HepG2 (cell line): ENCODE measurements at regions not wholly inside any gene's neighbourhood (a gene's known extent, or its start where the extent isn't known, plus 50 kb on each side); places are given as distances from the start of the nearest gene placed in this dataset.

Experiments
- ATAC-seq: fragments of 200-7000 bp; cut with Tn5 transposase; 3 replicates; pipeline ENCODE4 v1.9.1; 2020; ENCODE audit warnings: mild to moderate bottlenecking, moderate library complexity
- BruUV-seq: library from RNA; stranded (reverse); fragments of 400-500 nt; replicated peaks from 2 replicates; lab custom pipeline; 2021; lab: Mats Ljungman, UMichigan
- CTCF ChIA-PET: fragments of 300-600 bp; formaldehyde crosslinking; extraction: SDS; loops from one replicate; lab custom pipeline; 2021; ENCODE audit warnings: low total read pairs, inconsistent platforms, low intra/inter-chr PET ratio; lab: Yijun Ruan, JAX
- POLR2A ChIA-PET: fragments of 350-600 bp; sonication (Branson Sonifier 250); formaldehyde crosslinking; loops from one replicate; lab custom pipeline; 2020; ENCODE audit warnings: antibody characterized with exemption, inconsistent platforms; lab: Yijun Ruan, JAX
- DNase-seq: peaks from one replicate; pipeline ENCODE4 v3.0.0-alpha.2; 2015; ENCODE audit warnings: low spot score
- FAIRE-seq: peaks from 3 replicates; lab custom pipeline; 2011; peaks lifted over from hg19 to GRCh38; lab: Jason Lieb, UNC
- H2AFZ ChIP-seq: one replicate; pipeline ENCODE4 v1.6.1; 2011; ENCODE audit warnings: low read length, inconsistent platforms
- H3K27ac ChIP-seq: fragments of 300-600 bp; 3 replicates; pipeline ENCODE4 v1.8.0; 2011; ENCODE audit warnings: mixed run types, mild to moderate bottlenecking, mixed read lengths, low read length, inconsistent platforms; ENCODE audit not compliant: insufficient read depth; ENCODE audit errors: extremely low read length
- H3K27me3 ChIP-seq, 2 experiments: fragments of 200-600 bp in 1 of 2; 2 replicates in 1 of 2; 3 replicates in 1 of 2; pipeline versions ENCODE4 v1.6.0 to v1.8.0; 2011; ENCODE audit warnings: low read length in 2 of 2, mild to moderate bottlenecking in 2 of 2, moderate library complexity in 2 of 2, inconsistent platforms in 1 of 2; ENCODE audit not compliant: insufficient read depth in 2 of 2, control insufficient read depth in 1 of 2
- H3K36me3 ChIP-seq, 2 experiments: fragments of 200-600 bp in 1 of 2; replicated peaks in 1 of 2; 2 replicates in 1 of 2; 3 replicates in 1 of 2; pipeline versions ENCODE4 v1.5.1 to v1.8.0; 2011; ENCODE audit warnings: low read length in 2 of 2, inconsistent platforms in 1 of 2; ENCODE audit not compliant: insufficient read depth in 2 of 2, control insufficient read depth in 1 of 2
- H3K4me1 ChIP-seq: 2 replicates; pipeline ENCODE4 v1.5.1; 2012; ENCODE audit warnings: low read length, inconsistent platforms; ENCODE audit not compliant: insufficient read depth
- H3K4me2 ChIP-seq: 2 replicates; pipeline ENCODE4 v1.6.0; 2011; ENCODE audit warnings: low read depth, low read length, inconsistent platforms
- H3K4me3 ChIP-seq, 3 experiments: fragments of 200-600 bp in 1 of 3; sonication (generic), shearing (Covaris generic) in 1 of 3; replicated peaks in 1 of 3; 2 replicates each; pipeline ENCODE4 v1.5.1; 2011 to 2016; ENCODE audit warnings: low read length in 3 of 3, inconsistent platforms in 2 of 3, low read depth in 2 of 3, mild to moderate bottlenecking in 2 of 3, control low read depth in 1 of 3, mixed read lengths in 1 of 3; ENCODE audit not compliant: insufficient read depth in 1 of 3
- H3K79me2 ChIP-seq: one replicate; pipeline ENCODE4 v1.6.1; 2011; ENCODE audit warnings: low read length, inconsistent platforms; ENCODE audit not compliant: insufficient read depth
- H3K9ac ChIP-seq: 2 replicates; pipeline ENCODE4 v1.6.0; 2011; ENCODE audit warnings: mild to moderate bottlenecking, low read depth, low read length, inconsistent platforms; ENCODE audit not compliant: insufficient read depth
- H3K9me3 ChIP-seq: 2 replicates; pipeline ENCODE4 v1.5.1; 2012; ENCODE audit warnings: mild to moderate bottlenecking, low read length
- H4K20me1 ChIP-seq: 2 replicates; pipeline ENCODE4 v1.6.0; 2011; ENCODE audit warnings: inconsistent platforms, mild to moderate bottlenecking, low read length, moderate library complexity; ENCODE audit not compliant: insufficient read depth
- ATF7 ChIP-seq, 2 experiments: fragments of 450-650 bp in 1 of 2; sonication (generic) in 1 of 2; formaldehyde crosslinking in 1 of 2; IDR thresholded peaks; 2 replicates each; pipeline versions ENCODE4 v1.4.0 to v1.6.1; 2016 to 2020; ENCODE audit warnings: antibody characterized with exemption in 1 of 2, mild to moderate bottlenecking in 1 of 2, missing genetic modification reagents in 1 of 2
- ELF4 ChIP-seq: sonication (generic); formaldehyde crosslinking; IDR thresholded peaks from 2 replicates; pipeline ENCODE4 v1.5.0; 2020; ENCODE audit warnings: missing genetic modification reagents, mild to moderate bottlenecking, moderate library complexity, borderline replicate concordance
- ZNF282 ChIP-seq: fragments of 450-650 bp; IDR thresholded peaks from 2 replicates; pipeline ENCODE4 v1.6.1; 2018; ENCODE audit not compliant: partially characterized antibody
- ZNF577 ChIP-seq: sonication (generic); formaldehyde crosslinking; IDR thresholded peaks from 2 replicates; pipeline ENCODE4 v1.4.0; 2020; ENCODE audit warnings: mild to moderate bottlenecking, low read depth, missing genetic modification reagents, borderline replicate concordance
- WGBS: methylation state at CpG from one replicate; pipeline ENCODE4 v1.1.6; 2017; ENCODE audit warnings: low lambda C conversion rate; 5-methylcytosine and 5-hydroxymethylcytosine counted together
- in situ Hi-C: cut with HindIII; loops from 2 replicates; pipeline ENCODE4 v1.10.0; 2017; ENCODE audit warnings: low pct_unique_long_range_greater_than_20kb; ENCODE audit not compliant: extremely low pct_ligation_motif_present
- intact Hi-C: fragments of 100-400 bp; cut with micrococcal nuclease; formaldehyde crosslinking; loops from one replicate; pipeline ENCODE4 v1.10.0; 2022; ENCODE audit not compliant: unreplicated experiment
- TF ChIP-seq, protein P1 (sequence below): sonication (generic); formaldehyde crosslinking; IDR thresholded peaks from 2 replicates; pipeline ENCODE4 v1.9.0; 2021; ENCODE audit warnings: missing genetic modification reagents, borderline replicate concordance
- TF ChIP-seq, protein P2 (sequence below): sonication (generic); formaldehyde crosslinking; conservative IDR thresholded peaks from 2 replicates; pipeline ENCODE4 v1.4.0; 2020; ENCODE audit warnings: missing genetic modification reagents
- TF ChIP-seq, protein P3 (sequence below): sonication (generic); formaldehyde crosslinking; IDR thresholded peaks from 2 replicates; pipeline ENCODE4 v1.4.0; 2020; ENCODE audit warnings: missing genetic modification reagents

DNA sequence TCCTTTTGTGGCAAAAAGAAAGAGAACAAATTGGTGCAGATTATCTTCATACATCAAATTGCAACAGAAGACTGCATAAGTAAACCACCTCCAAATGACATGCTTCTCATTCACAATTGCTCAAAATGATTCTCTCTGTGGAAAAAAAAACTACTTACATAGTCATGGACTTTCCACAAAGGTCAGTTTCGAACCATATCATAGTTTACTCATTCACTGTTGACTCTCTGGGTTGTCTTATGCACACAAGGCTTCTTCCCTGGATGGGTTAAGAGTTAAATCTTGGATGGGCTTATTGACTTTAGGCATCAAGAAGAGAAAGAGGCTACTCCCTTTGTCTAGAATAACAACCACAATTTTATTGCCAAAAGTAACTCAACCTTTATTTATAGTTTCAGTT lies 91.3 kb upstream of the RAB27B start:
- H3K79me2 ChIP-seq = no peaks in the 10 kb centered on the region
- H3K4me1 ChIP-seq = no peaks in the 10 kb centered on the region
- FAIRE-seq (no peak), ATAC-seq (no peak), DNase-seq (no peak)
- no peaks in the 10 kb centered on the region for H3K36me3 ChIP-seq
- CTCF ChIA-PET = no interaction called here
- no peak overlapping the region for H3K9ac ChIP-seq
- no peaks in the 10 kb centered on the region for H4K20me1 ChIP-seq
- no peak overlapping the region for H2AFZ ChIP-seq
- no peaks in the 10 kb centered on the region for H3K27me3 ChIP-seq
- in situ Hi-C loops (no loop called here), intact Hi-C loops (no loop called here)
- no TSS peak for BruUV-seq
- no peak overlapping the region for H3K4me3 ChIP-seq
- no peak overlapping the region for H3K4me2 ChIP-seq
- no peaks in the 10 kb centered on the region for H3K9me3 ChIP-seq
- POLR2A ChIA-PET = no interaction called here
- H3K27ac ChIP-seq = no peak overlapping the region
- 0% methylated on average over 1 of the region's 1 CpG for WGBS
- TF ChIP-seq, protein P1, sequence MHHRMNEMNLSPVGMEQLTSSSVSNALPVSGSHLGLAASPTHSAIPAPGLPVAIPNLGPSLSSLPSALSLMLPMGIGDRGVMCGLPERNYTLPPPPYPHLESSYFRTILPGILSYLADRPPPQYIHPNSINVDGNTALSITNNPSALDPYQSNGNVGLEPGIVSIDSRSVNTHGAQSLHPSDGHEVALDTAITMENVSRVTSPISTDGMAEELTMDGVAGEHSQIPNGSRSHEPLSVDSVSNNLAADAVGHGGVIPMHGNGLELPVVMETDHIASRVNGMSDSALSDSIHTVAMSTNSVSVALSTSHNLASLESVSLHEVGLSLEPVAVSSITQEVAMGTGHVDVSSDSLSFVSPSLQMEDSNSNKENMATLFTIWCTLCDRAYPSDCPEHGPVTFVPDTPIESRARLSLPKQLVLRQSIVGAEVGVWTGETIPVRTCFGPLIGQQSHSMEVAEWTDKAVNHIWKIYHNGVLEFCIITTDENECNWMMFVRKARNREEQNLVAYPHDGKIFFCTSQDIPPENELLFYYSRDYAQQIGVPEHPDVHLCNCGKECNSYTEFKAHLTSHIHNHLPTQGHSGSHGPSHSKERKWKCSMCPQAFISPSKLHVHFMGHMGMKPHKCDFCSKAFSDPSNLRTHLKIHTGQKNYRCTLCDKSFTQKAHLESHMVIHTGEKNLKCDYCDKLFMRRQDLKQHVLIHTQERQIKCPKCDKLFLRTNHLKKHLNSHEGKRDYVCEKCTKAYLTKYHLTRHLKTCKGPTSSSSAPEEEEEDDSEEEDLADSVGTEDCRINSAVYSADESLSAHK = no peak
- TF ChIP-seq, protein P2, sequence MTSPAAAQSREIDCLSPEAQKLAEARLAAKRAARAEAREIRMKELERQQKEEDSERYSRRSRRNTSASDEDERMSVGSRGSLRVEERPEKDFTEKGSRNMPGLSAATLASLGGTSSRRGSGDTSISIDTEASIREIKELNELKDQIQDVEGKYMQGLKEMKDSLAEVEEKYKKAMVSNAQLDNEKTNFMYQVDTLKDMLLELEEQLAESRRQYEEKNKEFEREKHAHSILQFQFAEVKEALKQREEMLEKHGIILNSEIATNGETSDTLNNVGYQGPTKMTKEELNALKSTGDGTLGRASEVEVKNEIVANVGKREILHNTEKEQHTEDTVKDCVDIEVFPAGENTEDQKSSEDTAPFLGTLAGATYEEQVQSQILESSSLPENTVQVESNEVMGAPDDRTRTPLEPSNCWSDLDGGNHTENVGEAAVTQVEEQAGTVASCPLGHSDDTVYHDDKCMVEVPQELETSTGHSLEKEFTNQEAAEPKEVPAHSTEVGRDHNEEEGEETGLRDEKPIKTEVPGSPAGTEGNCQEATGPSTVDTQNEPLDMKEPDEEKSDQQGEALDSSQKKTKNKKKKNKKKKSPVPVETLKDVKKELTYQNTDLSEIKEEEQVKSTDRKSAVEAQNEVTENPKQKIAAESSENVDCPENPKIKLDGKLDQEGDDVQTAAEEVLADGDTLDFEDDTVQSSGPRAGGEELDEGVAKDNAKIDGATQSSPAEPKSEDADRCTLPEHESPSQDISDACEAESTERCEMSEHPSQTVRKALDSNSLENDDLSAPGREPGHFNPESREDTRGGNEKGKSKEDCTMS (CRISPR knock-in tag) = no peak
- TF ChIP-seq ELF4 (CRISPR knock-in tag) (no peak), ZNF282 (no peak), ATF7 (IDR thresholded peaks at IDR 0.05) (no peak), ATF7 (CRISPR knock-in tag; IDR thresholded peaks at IDR 0.05) (no peak), ZNF577 (CRISPR knock-in tag) (no peak)
- TF ChIP-seq, protein P3, sequence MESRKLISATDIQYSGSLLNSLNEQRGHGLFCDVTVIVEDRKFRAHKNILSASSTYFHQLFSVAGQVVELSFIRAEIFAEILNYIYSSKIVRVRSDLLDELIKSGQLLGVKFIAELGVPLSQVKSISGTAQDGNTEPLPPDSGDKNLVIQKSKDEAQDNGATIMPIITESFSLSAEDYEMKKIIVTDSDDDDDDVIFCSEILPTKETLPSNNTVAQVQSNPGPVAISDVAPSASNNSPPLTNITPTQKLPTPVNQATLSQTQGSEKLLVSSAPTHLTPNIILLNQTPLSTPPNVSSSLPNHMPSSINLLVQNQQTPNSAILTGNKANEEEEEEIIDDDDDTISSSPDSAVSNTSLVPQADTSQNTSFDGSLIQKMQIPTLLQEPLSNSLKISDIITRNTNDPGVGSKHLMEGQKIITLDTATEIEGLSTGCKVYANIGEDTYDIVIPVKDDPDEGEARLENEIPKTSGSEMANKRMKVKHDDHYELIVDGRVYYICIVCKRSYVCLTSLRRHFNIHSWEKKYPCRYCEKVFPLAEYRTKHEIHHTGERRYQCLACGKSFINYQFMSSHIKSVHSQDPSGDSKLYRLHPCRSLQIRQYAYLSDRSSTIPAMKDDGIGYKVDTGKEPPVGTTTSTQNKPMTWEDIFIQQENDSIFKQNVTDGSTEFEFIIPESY = no peak
